C4-2B (cell line): ENCODE measurements at regions not wholly inside any gene's neighbourhood (a gene's known extent, or its start where the extent isn't known, plus 50 kb on each side); places are given as distances from the start of the nearest gene placed in this dataset.

Source experiments
- CTCF ChIP-seq: fragments of 450-650 bp; conservative IDR thresholded peaks from 2 replicates; pipeline ENCODE4 v1.5.1; 2017; ENCODE audit warnings: mild to moderate bottlenecking
- ZFX ChIP-seq: fragments of 450-650 bp; IDR thresholded peaks from 2 replicates; pipeline ENCODE4 v1.6.1; 2017

GRCh38 chr14:37826869-37827268 lies 231.4 kb downstream of the TTC6 start:
- TF ChIP-seq CTCF (no peak), ZFX (no peak)
